GM12872 (cell line): ENCODE measurements at regions not wholly inside any gene's neighbourhood (a gene's known extent, or its start where the extent isn't known, plus 50 kb on each side); places are given as distances from the start of the nearest gene placed in this dataset.

Source experiments
- CTCF ChIP-seq: IDR thresholded peaks from 3 replicates; pipeline ENCODE4 v1.5.1; 2011; ENCODE audit warnings: low read depth, mild to moderate bottlenecking, low read length, moderate library complexity; ENCODE audit not compliant: insufficient read depth

DNA sequence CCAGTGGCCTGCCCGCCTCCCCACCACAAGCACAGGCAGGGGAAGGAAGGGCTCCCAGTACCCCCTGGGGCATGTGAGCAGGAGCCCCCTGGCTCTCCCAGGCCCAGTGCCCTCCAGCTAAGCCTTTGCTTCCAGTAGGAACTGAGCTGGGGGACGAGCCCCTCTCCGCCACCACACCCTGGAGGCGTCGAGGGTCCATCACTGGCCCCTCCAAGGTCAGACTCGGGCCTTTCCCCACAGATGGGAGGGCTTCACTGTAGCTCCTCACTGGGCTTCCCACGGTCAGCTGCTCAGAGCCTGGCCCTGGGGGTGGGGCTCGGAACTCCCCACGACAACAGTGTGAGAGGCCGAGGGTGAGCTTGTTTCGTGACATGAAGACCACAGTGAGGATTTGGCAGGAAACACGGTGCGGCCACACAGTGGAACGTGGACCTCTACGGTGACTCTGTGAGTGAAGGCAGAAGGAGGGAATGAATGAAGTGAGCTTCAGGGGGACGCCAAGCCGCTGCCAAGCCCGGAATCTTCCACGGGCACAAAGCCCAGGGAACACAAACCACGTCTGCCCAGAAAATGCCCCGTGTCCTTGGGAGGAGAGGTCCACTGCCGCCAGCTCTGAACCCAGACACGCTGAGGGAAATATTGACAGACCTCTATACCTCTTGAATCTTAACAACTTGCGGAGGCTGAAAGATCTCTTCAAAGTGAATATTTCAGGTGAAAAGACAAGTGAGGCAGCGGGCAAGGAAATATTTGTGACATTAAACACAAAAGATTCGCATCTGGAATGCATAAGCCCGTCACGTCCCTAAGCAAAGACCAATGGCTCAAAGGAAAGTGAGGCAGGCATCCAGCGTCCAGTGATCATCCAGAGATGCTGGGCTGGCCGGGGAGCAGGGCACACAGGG, 144.8 kb upstream of the GPC1 start:
- no peak for TF ChIP-seq CTCF

GRCh38 chr2:240291337-240292034, 144.0 kb upstream of the GPC1 start:
- no peak for TF ChIP-seq CTCF

GRCh38 chr2:240292035-240292574, 143.4 kb upstream of the GPC1 start:
- TF ChIP-seq CTCF, result no peak

- no peak for TF ChIP-seq CTCF
These were observed 142.6 kb upstream of the GPC1 start for GRCh38 chr2:240292619-240293525.

DNA sequence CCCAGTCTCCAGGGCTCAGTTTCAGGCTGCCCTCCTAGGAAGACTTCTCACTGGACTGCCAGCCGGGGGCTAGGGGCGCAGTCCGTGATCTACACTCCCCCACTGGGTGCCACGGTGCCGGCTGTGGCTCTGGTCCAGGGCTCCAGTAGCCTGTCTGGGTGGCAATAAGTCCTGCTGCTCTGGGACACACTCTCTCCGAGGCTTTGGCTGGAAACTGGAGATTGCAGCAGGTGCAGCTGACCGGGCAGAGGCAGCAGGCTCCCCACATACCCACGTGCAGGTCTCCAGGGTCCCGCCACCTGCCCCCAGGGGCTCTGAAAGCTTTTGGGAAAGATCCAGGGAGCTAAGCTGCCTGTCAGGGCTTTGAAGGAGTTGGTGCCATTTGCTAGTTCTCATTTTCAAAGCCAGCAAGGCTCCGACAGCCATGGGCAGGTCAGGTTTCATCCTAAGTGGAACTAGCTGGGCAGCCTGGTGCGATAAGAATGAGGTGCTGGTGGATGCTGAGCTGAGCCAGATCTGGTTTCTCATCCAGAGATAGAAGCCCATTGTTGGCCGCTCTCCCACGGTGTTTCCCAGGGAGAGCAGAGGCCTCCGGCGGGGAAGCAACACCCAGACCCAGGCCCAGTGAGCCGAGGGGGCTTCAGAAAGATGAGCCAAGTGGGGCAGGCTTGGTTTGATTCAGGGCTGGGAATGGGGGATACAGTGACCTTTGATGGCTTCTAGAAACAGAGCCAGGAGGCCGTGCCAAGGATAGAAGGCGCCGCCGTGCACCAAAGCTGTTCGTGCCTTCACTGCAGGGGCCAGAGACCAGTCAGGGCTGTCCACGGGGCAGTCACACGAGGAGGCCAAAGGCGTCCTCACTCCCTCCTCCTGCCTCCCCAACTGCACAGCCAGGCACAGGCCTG, 141.7 kb upstream of the GPC1 start:
- TF ChIP-seq CTCF, result no peak

DNA sequence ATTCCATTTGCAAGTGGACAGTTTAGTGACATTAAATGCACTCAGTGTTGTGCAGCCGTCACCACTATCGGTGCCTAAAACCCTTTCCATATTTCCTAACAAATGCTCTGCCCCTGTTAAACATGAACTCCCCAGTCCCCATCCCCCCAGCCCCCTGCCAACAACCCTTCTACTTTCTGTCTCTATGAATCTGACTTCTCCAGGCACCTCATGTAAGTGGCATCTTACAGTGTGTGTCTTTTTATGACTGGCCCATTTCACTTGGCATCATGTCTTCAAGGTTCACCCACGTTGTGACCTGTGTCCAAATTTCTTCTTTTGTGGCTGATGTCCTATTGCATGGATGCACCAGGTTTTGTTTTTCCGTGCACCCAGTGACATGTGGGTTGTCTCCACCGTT, 140.9 kb upstream of the GPC1 start:
- no peak for TF ChIP-seq CTCF
